Duodenal mucosa (tissue), 2 donors: ENCODE measurements at regions not wholly inside any gene's neighbourhood (a gene's known extent, or its start where the extent isn't known, plus 50 kb on each side); places are given as distances from the start of the nearest gene placed in this dataset.

Experiments used
- H3K27ac ChIP-seq: one replicate; pipeline ENCODE4 v1.7.0; 2013; ENCODE audit warnings: low read depth, low read length
- H3K27me3 ChIP-seq, 2 donors: one replicate each; pipeline ENCODE4 v1.7.0; 2013; ENCODE audit warnings: low read length in 2 of 2, control low read depth in 1 of 2; ENCODE audit not compliant: insufficient read depth in 2 of 2, control insufficient read depth in 1 of 2
- H3K36me3 ChIP-seq, 2 donors: one replicate each; pipeline ENCODE4 v1.7.0; 2013; ENCODE audit warnings: low read length in 2 of 2, control low read depth in 1 of 2; ENCODE audit not compliant: insufficient read depth in 2 of 2, control insufficient read depth in 1 of 2
- H3K4me1 ChIP-seq, 2 donors: one replicate each; pipeline ENCODE4 v1.7.0; 2013; ENCODE audit warnings: low read length in 2 of 2, control low read depth in 1 of 2; ENCODE audit not compliant: insufficient read depth in 2 of 2, control insufficient read depth in 1 of 2
- H3K4me3 ChIP-seq, 2 donors: one replicate each; pipeline ENCODE4 v1.7.0; 2013; ENCODE audit warnings: low read length in 2 of 2, low read depth in 1 of 2
- H3K9ac ChIP-seq, 2 donors: one replicate each; pipeline ENCODE4 v1.7.0; 2013; ENCODE audit warnings: low read length in 2 of 2, low read depth in 1 of 2
- H3K9me3 ChIP-seq, 2 donors: one replicate each; pipeline ENCODE4 v1.7.0; 2013; ENCODE audit warnings: low read length in 2 of 2, control low read depth in 1 of 2; ENCODE audit not compliant: control insufficient read depth in 1 of 2

DNA sequence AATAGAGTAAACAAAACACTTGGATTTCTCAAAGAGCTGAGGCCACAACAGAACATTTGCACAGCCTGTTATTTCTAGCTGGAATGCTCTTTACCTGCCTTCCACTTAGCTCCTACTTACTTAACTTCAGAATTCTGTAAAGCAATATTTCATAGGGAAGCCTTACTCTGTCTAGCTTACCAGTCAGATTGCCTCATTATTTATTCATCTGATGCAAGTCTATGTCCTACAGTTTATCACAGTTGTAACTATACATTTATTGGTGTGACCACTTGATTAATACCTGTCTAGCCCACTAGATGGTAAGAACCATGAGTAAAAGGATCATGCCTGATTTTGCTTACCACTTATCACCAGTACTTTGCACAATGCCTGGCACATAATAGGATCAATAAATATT lies 56.1 kb upstream of the ME3 start:
- Histone ChIP-seq H3K4me1 (no peaks in the 10 kb centered on the region), H3K9me3 (no peaks in the 10 kb centered on the region), H3K27ac (no peak overlapping the region), H3K27me3 (no peaks in the 10 kb centered on the region), H3K4me3 (no peak overlapping the region), H3K9ac (no peak overlapping the region), H3K36me3 (no peaks in the 10 kb centered on the region)

GRCh38 chr11:86726770-86727504 lies 54.5 kb upstream of the ME3 start:
- Histone ChIP-seq H3K9ac (no peak overlapping the region), H3K36me3 (no peaks in the 10 kb centered on the region), H3K27ac (no peak overlapping the region), H3K9me3 (peaks cover 0 to 4% of the 10 kb centered on the region in 2 donors), H3K4me3 (no peak overlapping the region), H3K27me3 (no peaks in the 10 kb centered on the region), H3K4me1 (no peaks in the 10 kb centered on the region)

GRCh38 chr11:86726118-86726753 lies 53.8 kb upstream of the ME3 start:
- Histone ChIP-seq H3K9me3 (peaks cover 0 to 4% of the 10 kb centered on the region in 2 donors), H3K4me3 (no peak overlapping the region), H3K27me3 (no peaks in the 10 kb centered on the region), H3K4me1 (no peaks in the 10 kb centered on the region), H3K36me3 (no peaks in the 10 kb centered on the region), H3K27ac (no peak overlapping the region), H3K9ac (no peak overlapping the region)

DNA sequence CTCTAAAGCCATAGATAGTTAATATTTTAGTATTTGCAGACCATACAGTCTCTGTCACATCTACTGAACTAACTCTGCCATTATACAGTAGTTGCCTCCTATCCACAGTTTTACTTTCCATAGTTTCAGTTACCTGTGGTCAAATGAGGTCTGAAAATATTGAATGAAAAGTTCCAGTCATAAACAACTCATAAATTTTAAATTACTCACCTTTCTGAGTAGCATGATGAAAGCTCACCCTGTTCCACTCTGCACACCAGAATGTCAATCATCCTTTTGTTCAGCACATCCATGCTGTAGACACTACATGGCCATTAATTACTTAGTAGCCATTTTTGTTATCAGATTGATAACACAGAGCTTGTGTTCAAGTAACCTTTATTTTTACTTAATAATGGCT lies 51.7 kb upstream of the ME3 start:
- Histone ChIP-seq H3K27ac (no peak overlapping the region), H3K36me3 (no peaks in the 10 kb centered on the region), H3K9ac (no peak overlapping the region), H3K9me3 (peaks cover 0 to 4% of the 10 kb centered on the region in 2 donors), H3K4me3 (no peak overlapping the region), H3K27me3 (no peaks in the 10 kb centered on the region), H3K4me1 (no peaks in the 10 kb centered on the region)

- H3K36me3 ChIP-seq: no peaks in the 10 kb centered on the region
- H3K9me3 ChIP-seq: peaks cover 0 to 4% of the 10 kb centered on the region in 2 donors
- H3K9ac ChIP-seq: no peak overlapping the region
- no peaks in the 10 kb centered on the region for H3K27me3 ChIP-seq
- H3K27ac ChIP-seq: no peak overlapping the region
- no peak overlapping the region for H3K4me3 ChIP-seq
- H3K4me1 ChIP-seq: no peaks in the 10 kb centered on the region
These were observed 50.9 kb upstream of the ME3 start for GRCh38 chr11:86723281-86723680.

- H3K9ac ChIP-seq: no peak overlapping the region
- peaks cover 0 to 4% of the 10 kb centered on the region in 2 donors for H3K9me3 ChIP-seq
- no peaks in the 10 kb centered on the region for H3K36me3 ChIP-seq
- no peak overlapping the region for H3K4me3 ChIP-seq
- no peaks in the 10 kb centered on the region for H3K27me3 ChIP-seq
- no peaks in the 10 kb centered on the region for H3K4me1 ChIP-seq
- no peak overlapping the region for H3K27ac ChIP-seq
These were observed 50.3 kb upstream of the ME3 start for GRCh38 chr11:86722748-86723147.
